GM19025 (cell line): ENCODE measurements at regions not wholly inside any gene's neighbourhood (a gene's known extent, or its start where the extent isn't known, plus 50 kb on each side); places are given as distances from the start of the nearest gene placed in this dataset.
A peak's percentile ranks its signal among the peaks of the same experiment; 100 is the strongest.
"Not testable (repeated sequence)": the region's sequence is repeated elsewhere in the genome, so short reads cannot be mapped to it uniquely, and the experiment has no call there.

Experiments
- ATAC-seq: cut with Tn5 transposase; IDR thresholded peaks from one replicate; pipeline ENCODE4 v1.9.1; 2021; ENCODE audit warnings: mild to moderate bottlenecking, low read depth, moderate library complexity; ENCODE audit not compliant: unreplicated experiment

- ATAC-seq = peak; percentile 99
Measured at GRCh38 chr4:84235126-84235944, 263.8 kb downstream of the NKX6-1 start.

- ATAC-seq = no peak
Measured at GRCh38 chr4:84232309-84233095, 266.6 kb downstream of the NKX6-1 start.

- no peak for ATAC-seq
Measured at GRCh38 chr4:84231539-84232055, 267.5 kb downstream of the NKX6-1 start.

- no peak for ATAC-seq
Measured at GRCh38 chr4:84224522-84224921, 274.6 kb downstream of the NKX6-1 start.

DNA sequence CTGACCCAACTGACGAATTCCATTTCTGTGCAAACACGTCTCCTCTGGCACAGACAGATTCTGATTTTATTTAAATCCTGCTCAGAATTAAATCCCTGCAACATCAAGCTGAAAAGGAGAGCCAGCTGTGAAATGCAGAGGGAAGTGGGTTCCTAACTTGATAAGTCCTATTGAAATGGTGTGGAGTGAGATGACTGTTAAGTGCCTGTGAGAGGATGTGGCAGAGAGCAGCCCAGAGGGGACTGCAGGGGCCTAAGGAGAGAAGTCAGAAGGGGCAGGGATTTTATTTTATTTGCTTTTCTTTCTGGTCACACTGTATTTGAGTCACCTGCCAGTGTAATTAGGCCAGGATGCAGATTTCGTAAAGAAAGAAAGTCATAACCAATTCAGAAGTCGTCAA lies 277.4 kb downstream of the NKX6-1 start:
- ATAC-seq = no peak

DNA sequence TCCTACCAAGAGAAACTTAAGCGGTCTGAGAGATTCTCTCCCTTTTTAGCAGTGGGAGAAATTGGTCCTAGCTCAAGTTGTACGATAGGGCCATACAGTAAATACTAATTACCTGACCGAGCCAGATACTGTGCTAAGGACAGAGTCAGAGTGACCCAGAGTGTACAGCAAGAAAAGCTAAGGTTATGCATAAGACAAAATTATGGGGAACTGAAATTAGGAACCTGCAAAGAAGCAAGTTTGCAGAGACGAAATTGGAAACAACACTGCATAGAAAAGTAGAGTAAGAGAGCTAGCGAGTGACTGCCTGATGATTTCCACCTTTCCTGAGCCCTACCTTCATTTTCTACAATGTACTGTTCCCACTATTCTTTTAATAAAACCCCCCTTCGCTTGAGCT lies 278.1 kb downstream of the NKX6-1 start:
- ATAC-seq = peak; percentile 70

DNA sequence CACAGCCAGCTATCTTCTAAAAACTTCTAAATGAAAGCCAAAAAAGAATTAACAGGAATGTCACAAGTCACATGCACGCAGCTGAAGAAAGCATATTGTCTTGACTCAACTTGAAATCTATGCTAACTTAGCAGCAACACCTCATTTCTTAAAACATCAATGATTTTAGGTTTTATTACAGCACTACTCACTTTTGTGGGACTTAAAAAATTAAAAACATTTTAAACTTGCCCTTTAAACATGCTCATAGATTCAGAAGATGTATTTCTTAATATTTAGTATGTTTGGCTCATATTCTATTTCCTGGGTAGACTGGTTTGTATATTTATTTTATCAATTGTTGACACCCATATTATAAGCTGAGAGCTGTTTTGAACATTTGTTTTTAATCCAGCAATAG lies 279.4 kb downstream of the NKX6-1 start:
- no peak for ATAC-seq

- no peak for ATAC-seq
Measured at GRCh38 chr4:84218031-84218430, 281.1 kb downstream of the NKX6-1 start.

GRCh38 chr4:84215217-84215616 lies 283.9 kb downstream of the NKX6-1 start:
- ATAC-seq = no peak

GRCh38 chr4:84206226-84206625 lies 292.9 kb downstream of the NKX6-1 start:
- not testable (repeated sequence) for ATAC-seq

DNA sequence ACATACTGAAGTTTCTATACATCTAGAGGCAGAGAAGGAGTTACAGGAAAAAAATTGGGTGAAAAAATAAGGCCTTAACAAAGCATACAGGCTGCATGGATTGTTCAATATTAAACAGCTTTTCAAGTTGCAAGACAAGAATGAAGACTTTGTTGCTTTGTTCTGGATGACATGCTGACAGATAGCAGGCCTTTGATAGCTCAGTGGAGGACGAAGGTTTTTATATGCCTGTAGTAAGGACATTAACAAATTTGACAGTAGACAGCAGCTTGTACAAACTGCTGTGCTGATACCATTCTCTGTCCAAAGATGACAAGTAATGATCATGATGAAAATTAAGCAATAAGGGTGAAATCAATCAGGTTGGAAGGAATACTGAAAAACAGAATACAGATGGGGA lies 309.9 kb downstream of the NKX6-1 start:
- ATAC-seq = no peak

DNA sequence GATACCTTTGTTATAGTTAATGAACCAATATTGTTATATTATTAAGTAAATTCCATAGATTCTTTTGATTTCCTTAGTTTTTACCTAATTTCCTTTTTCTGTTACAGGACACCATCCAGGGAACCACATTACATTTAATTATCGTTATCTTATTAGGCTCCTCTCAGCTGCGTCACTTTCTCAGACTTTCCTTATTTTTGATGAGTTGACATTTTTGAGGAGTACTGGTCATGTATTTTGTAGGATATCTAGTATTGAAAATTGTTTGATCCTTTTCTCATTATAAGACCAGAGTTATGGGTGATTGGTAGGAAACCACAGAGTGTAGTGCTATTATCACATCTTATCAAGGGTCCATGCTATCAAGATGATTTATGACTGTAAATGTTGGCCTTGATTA lies 319.7 kb downstream of the NKX6-1 start:
- no peak for ATAC-seq

DNA sequence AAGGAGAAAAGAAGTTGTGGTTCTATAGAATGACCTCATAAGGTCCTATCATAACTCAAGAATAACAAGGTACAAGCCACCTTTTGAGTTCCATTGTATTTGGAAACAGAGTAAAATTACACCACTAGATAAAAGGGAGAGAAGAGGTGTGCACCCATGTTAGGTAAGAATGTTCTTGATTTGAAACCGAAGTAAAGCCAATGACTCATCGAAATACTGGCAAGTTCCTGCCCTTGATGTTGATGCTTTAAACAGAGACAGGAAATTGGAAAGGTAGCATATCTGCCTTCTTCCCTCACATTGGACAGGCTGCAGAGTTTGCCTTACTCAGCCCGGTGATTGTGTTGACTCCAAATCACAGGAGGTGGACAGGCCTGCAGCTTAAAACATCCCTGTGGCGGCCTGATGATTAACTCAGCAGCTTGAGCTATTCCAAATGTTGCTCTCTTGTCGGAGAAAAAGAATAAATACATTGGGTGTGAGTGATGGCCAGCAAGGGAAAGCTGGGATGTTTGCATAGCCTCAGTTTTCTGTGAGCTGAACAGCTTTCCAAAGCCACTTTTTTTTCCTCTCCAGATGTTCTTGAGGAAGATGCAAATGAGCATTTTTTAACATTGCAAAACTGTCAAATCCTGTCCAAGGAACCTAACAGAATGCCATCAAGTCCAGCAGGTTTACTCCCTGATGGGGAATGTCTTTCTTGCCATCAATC lies 321.1 kb downstream of the NKX6-1 start:
- no peak for ATAC-seq

GRCh38 chr4:84176016-84176415 lies 323.1 kb downstream of the NKX6-1 start:
- ATAC-seq = no peak

- ATAC-seq = no peak
Measured at GRCh38 chr4:84171871-84172270, 327.2 kb downstream of the NKX6-1 start.

GRCh38 chr4:84167564-84167963 lies 331.5 kb downstream of the NKX6-1 start:
- ATAC-seq = no peak

DNA sequence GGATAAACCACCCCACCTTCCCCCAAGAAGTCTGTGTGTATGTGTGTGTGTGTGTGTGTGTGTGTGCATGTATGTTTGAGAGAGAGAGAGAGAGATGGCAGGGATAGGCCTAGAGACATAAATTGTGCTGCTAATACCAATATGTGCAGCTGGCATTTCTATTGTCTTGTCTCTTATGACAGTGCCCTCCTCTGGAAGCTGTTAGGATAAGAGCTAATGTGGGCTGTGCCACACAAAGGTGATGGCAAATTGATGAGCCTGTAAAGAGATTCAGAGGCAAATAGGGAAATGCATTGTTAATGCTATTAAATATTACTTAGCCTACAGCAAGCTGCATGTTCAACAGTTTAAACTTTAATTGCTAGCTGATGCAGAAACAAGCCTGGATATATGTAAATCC lies 332.0 kb downstream of the NKX6-1 start:
- no peak for ATAC-seq

GRCh38 chr4:84166486-84166885 lies 332.6 kb downstream of the NKX6-1 start:
- no peak for ATAC-seq

- no peak for ATAC-seq
Measured at GRCh38 chr4:84164201-84164600, 334.9 kb downstream of the NKX6-1 start.

- no peak for ATAC-seq
Measured at GRCh38 chr4:84159762-84160161, 339.3 kb downstream of the NKX6-1 start.

GRCh38 chr4:84158670-84159069 lies 340.4 kb downstream of the NKX6-1 start:
- no peak for ATAC-seq
